ENCODE measurements at regions not wholly inside any gene's neighbourhood (a gene's known extent, or its start where the extent isn't known, plus 50 kb on each side); places are given as distances from the start of the nearest gene placed in this dataset.
"Not testable (repeated sequence)": the region's sequence is repeated elsewhere in the genome, so short reads cannot be mapped to it uniquely, and the experiment has no call there.

DNA sequence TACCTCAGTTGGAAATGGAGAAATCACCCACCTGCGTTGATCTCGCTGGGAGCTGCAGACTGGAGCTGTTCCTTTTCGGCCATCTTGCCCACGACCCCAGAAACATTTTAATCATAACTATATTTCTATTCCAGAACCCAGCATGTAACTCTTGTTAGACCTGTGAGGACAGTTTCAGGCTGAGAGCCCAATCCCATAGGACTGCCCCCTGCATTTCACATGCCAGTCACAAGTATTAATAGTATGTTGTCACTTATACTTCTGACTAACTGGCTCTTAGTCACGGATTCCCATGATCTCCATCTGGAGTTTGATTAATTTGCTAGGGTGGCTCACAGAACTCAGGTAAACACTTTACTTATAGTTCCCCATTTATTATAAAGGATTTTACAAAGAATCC is 60.6 kb upstream of the PRNP start:
- no peaks in the 10 kb centered on the region for H3K4me1 ChIP-seq
- peaks cover 0 to 3% of the 10 kb centered on the region in 2 donors for H3K9me3 ChIP-seq
- no peaks in the 10 kb centered on the region for H3K36me3 ChIP-seq
- H3K4me3 ChIP-seq = no peak overlapping the region
- intact Hi-C loops (cut with DNase I; ENCODE audit: low total_unique reads) = no loop called here
- TF ChIP-seq POLR2A (IDR thresholded peaks at IDR 0.05) = no peak
- no peak for TF ChIP-seq POLR2AphosphoS5 (IDR thresholded peaks at IDR 0.05)
- no peak for TF ChIP-seq CTCF (IDR thresholded peaks at IDR 0.05)
- no peak overlapping the region for H3K27ac ChIP-seq
- H3K27me3 ChIP-seq = no peaks in the 10 kb centered on the region
- no peak for DNase-seq (ENCODE audit: low spot score in 2 of 2)

DNA sequence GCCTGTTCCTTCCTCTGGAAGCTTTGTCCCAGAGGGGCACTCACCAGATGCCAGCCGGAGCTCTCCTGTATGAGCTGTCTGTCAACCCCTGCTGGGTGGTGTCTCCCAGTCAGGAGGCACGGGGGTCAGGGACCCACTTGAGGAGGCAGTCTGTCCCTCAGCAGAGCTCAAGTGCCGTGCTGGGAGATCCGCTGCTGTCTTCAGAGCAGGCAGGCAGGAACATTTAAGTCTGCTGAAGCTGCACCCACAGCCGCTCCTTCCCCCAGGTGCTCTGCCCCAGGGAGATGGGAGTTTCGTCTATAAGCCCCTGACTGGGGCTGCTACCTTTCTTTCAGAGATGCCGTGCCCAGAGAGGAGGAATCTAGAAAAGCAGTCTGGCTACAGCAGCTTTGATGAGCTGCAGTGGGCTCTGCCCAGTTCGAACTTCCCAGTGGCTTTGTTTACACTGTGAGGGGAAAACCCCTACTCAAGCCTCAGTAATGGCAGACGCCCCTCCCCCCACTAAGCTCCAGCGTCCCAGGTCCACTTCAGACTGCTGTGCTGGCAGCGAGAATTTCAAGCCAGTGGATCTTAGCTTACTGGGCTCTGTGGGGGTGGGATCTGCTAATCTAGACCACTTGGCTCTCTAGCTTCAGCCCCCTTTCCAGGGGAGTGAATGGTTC is 61.5 kb upstream of the PRNP start:
- DNase-seq (ENCODE audit: low spot score in 2 of 2); intact Hi-C loops (cut with DNase I; ENCODE audit: low total_unique reads); H3K27me3 ChIP-seq; H3K4me3 ChIP-seq; H3K27ac ChIP-seq; H3K4me1 ChIP-seq; H3K36me3 ChIP-seq; H3K9me3 ChIP-seq: not testable (repeated sequence)

DNA sequence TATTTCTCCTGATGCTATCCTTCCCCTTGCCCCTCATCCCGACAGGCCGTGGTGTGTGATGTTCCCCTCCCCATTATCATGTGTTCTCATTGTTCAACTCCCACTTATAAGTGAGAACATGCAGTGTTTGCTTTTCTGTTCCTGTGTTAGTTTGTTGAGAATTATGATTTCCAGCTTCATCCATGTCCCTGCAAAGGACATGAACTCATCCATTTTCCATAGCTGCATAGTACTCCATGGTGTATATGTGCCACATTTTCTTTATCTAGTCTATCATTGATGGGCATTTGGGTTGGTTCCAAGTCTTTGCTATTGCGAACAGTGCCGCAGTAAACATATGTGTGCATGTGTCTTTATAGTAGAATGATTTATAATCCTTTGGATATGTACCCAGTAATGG is 67.1 kb upstream of the PRNP start:
- H3K9me3 ChIP-seq; H3K4me1 ChIP-seq; DNase-seq (ENCODE audit: low spot score in 2 of 2); H3K27ac ChIP-seq; H3K27me3 ChIP-seq; H3K36me3 ChIP-seq; intact Hi-C loops (cut with DNase I; ENCODE audit: low total_unique reads); H3K4me3 ChIP-seq: not testable (repeated sequence)

- no peak for TF ChIP-seq POLR2AphosphoS5 (IDR thresholded peaks at IDR 0.05)
- TF ChIP-seq CTCF (IDR thresholded peaks at IDR 0.05) = no peak
- no peak for TF ChIP-seq POLR2A (IDR thresholded peaks at IDR 0.05)
- Histone ChIP-seq H3K4me3 (no peak overlapping the region), H3K27me3 (no peaks in the 10 kb centered on the region), H3K9me3 (no peaks in the 10 kb centered on the region), H3K27ac (no peak overlapping the region), H3K36me3 (no peaks in the 10 kb centered on the region), H3K4me1 (no peaks in the 10 kb centered on the region)
- DNase-seq (ENCODE audit: low spot score in 2 of 2) = no peak
- intact Hi-C loops (cut with DNase I; ENCODE audit: low total_unique reads) = no loop called here
Observed at GRCh38 chr20:4617484-4617883, 68.8 kb upstream of the PRNP start.

DNA sequence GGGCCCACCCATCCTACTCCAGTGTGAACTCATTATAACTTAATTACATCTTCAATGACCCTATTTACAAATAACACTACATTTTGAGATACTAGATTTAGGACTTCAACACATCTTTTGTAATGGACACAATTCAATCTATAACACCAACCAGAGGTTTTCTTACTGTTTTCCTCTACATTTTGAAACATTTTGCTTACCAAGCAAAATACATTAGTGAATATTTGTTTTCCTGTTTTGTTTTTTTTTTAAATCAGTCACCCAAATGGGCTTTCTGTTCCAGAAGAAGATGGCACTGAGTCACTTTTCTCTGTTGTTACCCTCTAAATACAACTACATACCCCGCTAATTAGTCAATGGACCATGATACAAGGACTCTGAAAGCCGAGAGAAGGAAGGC is 69.2 kb upstream of the PRNP start:
- Histone ChIP-seq H3K9me3 (no peaks in the 10 kb centered on the region), H3K27ac (no peak overlapping the region), H3K27me3 (no peaks in the 10 kb centered on the region), H3K4me3 (no peak overlapping the region), H3K36me3 (no peaks in the 10 kb centered on the region), H3K4me1 (no peaks in the 10 kb centered on the region)
- intact Hi-C loops (cut with DNase I; ENCODE audit: low total_unique reads) = no loop called here
- no peak for DNase-seq (ENCODE audit: low spot score in 2 of 2)
- TF ChIP-seq POLR2A (IDR thresholded peaks at IDR 0.05) (no peak), CTCF (IDR thresholded peaks at IDR 0.05) (no peak), POLR2AphosphoS5 (IDR thresholded peaks at IDR 0.05) (no peak)

DNA sequence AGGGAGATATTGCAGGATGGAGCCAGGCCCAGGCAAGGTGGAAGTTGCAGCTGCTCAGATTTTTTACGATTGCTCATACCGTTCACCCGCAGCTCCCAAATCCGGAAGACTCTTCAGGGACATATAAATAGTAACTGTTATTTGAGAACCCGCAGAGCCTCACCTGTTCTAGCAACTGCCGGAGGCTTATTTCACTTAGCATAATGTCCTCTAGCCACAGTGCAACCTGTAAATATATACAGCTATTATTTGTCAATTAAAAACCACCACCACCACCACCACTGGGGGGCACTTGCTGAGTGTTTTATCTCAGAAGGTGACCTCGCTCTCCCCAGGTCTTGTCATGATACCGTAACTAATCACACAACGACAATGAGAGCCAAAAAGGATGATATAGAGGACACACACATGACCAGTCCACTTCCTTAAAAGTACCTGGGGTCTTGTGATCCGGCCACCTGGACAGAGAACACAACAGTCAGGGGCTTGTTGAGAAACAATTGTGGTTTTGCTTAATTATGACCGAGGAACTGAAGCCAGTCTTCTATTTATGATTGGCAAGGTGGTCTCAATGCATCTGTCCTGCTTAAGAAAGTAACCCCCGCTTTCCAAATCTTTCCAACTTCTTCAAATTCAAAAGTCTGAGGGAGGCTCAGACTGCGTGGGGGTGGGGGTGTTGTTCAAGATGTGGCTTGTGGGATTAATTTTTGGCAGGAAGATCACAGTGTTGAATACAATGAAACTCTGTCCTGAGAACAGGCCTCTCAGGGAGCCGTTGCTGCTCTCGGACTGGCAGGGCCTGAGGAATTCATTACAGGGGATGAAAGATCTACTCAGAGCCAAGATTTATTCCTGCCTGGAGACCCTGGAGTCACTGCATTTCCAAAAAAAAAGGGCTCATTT is 72.3 kb upstream of the PRNP start:
- peak overlapping the region; percentile 68 to 80 for H3K27ac ChIP-seq
- H3K4me1 ChIP-seq = no peaks in the 10 kb centered on the region
- TF ChIP-seq CTCF (IDR thresholded peaks at IDR 0.05) = peak in 1 of 3 donors; percentile 29
- TF ChIP-seq POLR2A (IDR thresholded peaks at IDR 0.05) = no peak
- peak overlapping the region in 2 of 3 donors; percentile 3 to 34 for H3K4me3 ChIP-seq
- intact Hi-C loops (cut with DNase I; ENCODE audit: low total_unique reads) = no loop called here
- DNase-seq (ENCODE audit: low spot score in 2 of 2) = peak in 1 of 2 donors; percentile 67
- H3K27me3 ChIP-seq = no peaks in the 10 kb centered on the region
- no peaks in the 10 kb centered on the region for H3K36me3 ChIP-seq
- H3K9me3 ChIP-seq = no peaks in the 10 kb centered on the region
